ENCODE measurements at regions not wholly inside any gene's neighbourhood (a gene's known extent, or its start where the extent isn't known, plus 50 kb on each side); places are given as distances from the start of the nearest gene placed in this dataset.

DNA sequence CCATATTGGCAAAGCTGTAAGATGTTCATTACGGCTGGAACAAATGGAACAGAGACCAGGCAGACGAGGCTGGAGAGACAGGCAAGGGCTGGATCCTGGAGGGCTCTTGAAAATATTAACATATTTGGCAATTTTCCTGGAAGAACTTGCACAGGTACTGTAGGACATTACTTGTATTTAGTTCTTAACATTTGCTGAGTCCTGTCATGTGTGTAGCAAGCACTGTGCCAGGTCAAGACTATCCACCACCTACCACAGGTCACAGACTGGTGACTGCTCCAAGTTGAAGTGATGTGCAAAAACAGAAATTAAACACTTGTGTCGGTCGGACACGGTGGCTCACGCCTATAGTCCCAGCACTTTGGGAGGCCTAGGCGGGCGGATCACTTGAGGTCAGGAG, 58.7 kb upstream of the TNRC6B start:
- TF ChIP-seq, protein P1, sequence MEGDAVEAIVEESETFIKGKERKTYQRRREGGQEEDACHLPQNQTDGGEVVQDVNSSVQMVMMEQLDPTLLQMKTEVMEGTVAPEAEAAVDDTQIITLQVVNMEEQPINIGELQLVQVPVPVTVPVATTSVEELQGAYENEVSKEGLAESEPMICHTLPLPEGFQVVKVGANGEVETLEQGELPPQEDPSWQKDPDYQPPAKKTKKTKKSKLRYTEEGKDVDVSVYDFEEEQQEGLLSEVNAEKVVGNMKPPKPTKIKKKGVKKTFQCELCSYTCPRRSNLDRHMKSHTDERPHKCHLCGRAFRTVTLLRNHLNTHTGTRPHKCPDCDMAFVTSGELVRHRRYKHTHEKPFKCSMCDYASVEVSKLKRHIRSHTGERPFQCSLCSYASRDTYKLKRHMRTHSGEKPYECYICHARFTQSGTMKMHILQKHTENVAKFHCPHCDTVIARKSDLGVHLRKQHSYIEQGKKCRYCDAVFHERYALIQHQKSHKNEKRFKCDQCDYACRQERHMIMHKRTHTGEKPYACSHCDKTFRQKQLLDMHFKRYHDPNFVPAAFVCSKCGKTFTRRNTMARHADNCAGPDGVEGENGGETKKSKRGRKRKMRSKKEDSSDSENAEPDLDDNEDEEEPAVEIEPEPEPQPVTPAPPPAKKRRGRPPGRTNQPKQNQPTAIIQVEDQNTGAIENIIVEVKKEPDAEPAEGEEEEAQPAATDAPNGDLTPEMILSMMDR (IDR thresholded peaks at IDR 0.05; ENCODE audit: poor library complexity): no peak
- TF ChIP-seq EZH2 (IDR thresholded peaks at IDR 0.05; ENCODE audit: borderline replicate concordance) (no peak), EZH2phosphoT487 (IDR thresholded peaks at IDR 0.05; ENCODE audit: low read depth, severe bottlenecking, unreplicated experiment) (no peak)

Measured in hepatocyte (in vitro differentiated cells).